ENCODE measurements at regions not wholly inside any gene's neighbourhood (a gene's known extent, or its start where the extent isn't known, plus 50 kb on each side); places are given as distances from the start of the nearest gene placed in this dataset.

DNA sequence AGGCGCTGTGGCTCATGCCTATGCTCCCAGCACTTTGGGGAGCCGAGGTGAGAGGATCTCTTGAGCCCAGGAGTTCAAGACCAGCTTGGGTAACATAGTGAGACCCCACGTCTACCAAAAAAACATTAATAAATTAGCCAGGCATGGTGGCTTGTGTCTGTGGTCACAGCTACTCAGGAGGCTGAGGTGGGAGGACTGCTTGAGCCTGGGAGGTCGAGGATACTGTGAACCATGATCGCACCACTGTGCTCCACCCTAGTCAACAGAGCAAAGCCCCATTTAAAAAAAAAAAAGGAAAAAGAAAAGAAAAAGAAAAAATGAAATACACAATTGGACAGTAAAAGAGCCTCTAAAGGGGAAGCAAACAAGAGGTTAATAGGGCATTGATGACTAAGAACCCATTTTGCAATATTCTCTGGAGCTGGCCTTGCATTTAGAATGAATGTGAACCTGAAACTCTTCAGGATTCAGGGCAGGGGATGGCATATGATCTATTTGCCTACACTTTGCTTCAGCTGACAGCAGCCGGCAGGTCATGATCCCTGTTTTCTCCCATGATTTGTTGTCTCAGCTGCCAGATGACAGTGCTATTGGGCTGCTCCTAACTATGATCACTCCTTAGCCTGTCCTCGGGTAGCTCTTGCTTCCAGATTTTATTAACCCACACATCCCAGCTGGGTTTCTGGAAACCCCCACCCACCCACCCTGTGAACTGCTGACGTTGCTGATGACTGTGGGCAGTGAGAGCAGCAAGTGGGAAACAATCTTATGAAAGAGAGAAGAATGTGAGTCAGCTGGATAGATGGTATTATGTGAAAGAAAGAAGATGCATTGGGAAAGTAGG lies 83.8 kb upstream of the ELOVL5 start:
- H3K36me3 Mint-ChIP-seq (ENCODE audit: low read depth), result no peaks in the 10 kb centered on the region
- H3K27me3 Mint-ChIP-seq, result no peaks in the 10 kb centered on the region
- no peak overlapping the region for H3K27ac Mint-ChIP-seq
- no peak overlapping the region for H3K4me3 Mint-ChIP-seq
- ChIA-PET CTCF (interaction anchor here (1.5 kb wide), 1 partner anchor 22 kb away, joined by 4 read pairs; no protein-coding TSS in a partner anchor), POLR2A (no interaction called here)
- H3K36me3 ChIP-seq (ENCODE audit: insufficient read depth, low read length), result no peaks in the 10 kb centered on the region
- no peak overlapping the region for H3K27ac ChIP-seq (ENCODE audit: low read depth in 1 of 2, low read length in 2 of 2)
- H3K9me3 Mint-ChIP-seq, result no peaks in the 10 kb centered on the region
- peaks cover 7% of the 10 kb centered on the region for H3K4me1 Mint-ChIP-seq (ENCODE audit: low read depth)
- H3K9me3 ChIP-seq (ENCODE audit: control insufficient read depth in 1 of 2, insufficient read depth in 1 of 2, low read length in 2 of 2), result no peaks in the 10 kb centered on the region
- H3K27me3 ChIP-seq (ENCODE audit: control insufficient read depth in 1 of 2, insufficient read depth in 2 of 2, low read length in 2 of 2), result no peaks in the 10 kb centered on the region
- intact Hi-C loops (cut with DNase I, micrococcal nuclease), result no loop called here
- DNase-seq (peak in 2 of 14 experiments; percentile 33 to 42), ATAC-seq (ENCODE audit: poor library complexity) (no peak)
- no peak overlapping the region for H3K4me3 ChIP-seq (ENCODE audit: low read length)
- TF ChIP-seq, protein P1, sequence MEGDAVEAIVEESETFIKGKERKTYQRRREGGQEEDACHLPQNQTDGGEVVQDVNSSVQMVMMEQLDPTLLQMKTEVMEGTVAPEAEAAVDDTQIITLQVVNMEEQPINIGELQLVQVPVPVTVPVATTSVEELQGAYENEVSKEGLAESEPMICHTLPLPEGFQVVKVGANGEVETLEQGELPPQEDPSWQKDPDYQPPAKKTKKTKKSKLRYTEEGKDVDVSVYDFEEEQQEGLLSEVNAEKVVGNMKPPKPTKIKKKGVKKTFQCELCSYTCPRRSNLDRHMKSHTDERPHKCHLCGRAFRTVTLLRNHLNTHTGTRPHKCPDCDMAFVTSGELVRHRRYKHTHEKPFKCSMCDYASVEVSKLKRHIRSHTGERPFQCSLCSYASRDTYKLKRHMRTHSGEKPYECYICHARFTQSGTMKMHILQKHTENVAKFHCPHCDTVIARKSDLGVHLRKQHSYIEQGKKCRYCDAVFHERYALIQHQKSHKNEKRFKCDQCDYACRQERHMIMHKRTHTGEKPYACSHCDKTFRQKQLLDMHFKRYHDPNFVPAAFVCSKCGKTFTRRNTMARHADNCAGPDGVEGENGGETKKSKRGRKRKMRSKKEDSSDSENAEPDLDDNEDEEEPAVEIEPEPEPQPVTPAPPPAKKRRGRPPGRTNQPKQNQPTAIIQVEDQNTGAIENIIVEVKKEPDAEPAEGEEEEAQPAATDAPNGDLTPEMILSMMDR (IDR thresholded peaks at IDR 0.05), result no peak
- H3K4me1 ChIP-seq (ENCODE audit: insufficient read depth, low read length), result no peaks in the 10 kb centered on the region

- Mint-ChIP-seq H3K27me3 (no peaks in the 10 kb centered on the region), H3K4me1 (ENCODE audit: low read depth) (peaks cover 12% of the 10 kb centered on the region), H3K36me3 (ENCODE audit: low read depth) (no peaks in the 10 kb centered on the region), H3K27ac (no peak overlapping the region), H3K9me3 (no peaks in the 10 kb centered on the region), H3K4me3 (no peak overlapping the region)
- intact Hi-C loops (cut with DNase I, micrococcal nuclease), result no loop called here
- ATAC-seq (ENCODE audit: poor library complexity) (no peak), DNase-seq (peak in 4 of 14 experiments; percentile 5 to 15 (median 10))
- CTCF ChIA-PET, result no interaction called here
- no peaks in the 10 kb centered on the region for H3K27me3 ChIP-seq (ENCODE audit: control insufficient read depth in 1 of 2, insufficient read depth in 2 of 2, low read length in 2 of 2)
- no peak overlapping the region for H3K4me3 ChIP-seq (ENCODE audit: low read length)
- H3K4me1 ChIP-seq (ENCODE audit: insufficient read depth, low read length), result no peaks in the 10 kb centered on the region
- POLR2A ChIA-PET, result no interaction called here
- TF ChIP-seq, protein P1 (IDR thresholded peaks at IDR 0.05), result no peak
- H3K9me3 ChIP-seq (ENCODE audit: control insufficient read depth in 1 of 2, insufficient read depth in 1 of 2, low read length in 2 of 2), result no peaks in the 10 kb centered on the region
- H3K36me3 ChIP-seq (ENCODE audit: insufficient read depth, low read length), result no peaks in the 10 kb centered on the region
- no peak overlapping the region for H3K27ac ChIP-seq (ENCODE audit: low read depth in 1 of 2, low read length in 2 of 2)
Measured at GRCh38 chr6:53431704-53432103, 83.0 kb upstream of the ELOVL5 start.

DNA sequence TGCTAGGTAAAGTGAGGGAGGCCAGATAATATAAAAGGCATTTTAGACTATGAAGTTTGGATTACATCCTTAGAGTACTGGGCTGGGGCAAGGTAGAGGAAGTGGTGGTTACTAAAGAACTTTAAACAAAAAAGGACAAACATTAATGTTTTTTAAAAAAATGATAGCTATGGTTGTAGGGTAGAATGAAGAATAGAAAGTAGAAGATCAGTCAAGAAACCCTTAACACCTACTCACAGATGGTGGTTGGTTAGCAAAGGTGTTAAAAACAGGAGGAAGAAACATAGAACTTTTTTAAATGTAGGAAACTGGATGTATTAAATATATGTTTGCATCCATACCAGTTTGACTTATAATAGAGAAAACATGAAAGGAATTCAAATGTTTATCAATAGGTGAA lies 80.7 kb upstream of the ELOVL5 start:
- no peaks in the 10 kb centered on the region for H3K9me3 Mint-ChIP-seq
- no peaks in the 10 kb centered on the region for H3K4me1 ChIP-seq (ENCODE audit: insufficient read depth, low read length)
- no peak overlapping the region for H3K4me3 ChIP-seq (ENCODE audit: low read length)
- no peak overlapping the region for H3K27ac Mint-ChIP-seq
- no peaks in the 10 kb centered on the region for H3K27me3 ChIP-seq (ENCODE audit: control insufficient read depth in 1 of 2, insufficient read depth in 2 of 2, low read length in 2 of 2)
- TF ChIP-seq, protein P1 (IDR thresholded peaks at IDR 0.05), result no peak
- no peaks in the 10 kb centered on the region for H3K36me3 ChIP-seq (ENCODE audit: insufficient read depth, low read length)
- no peak for ATAC-seq (ENCODE audit: poor library complexity)
- peak in 1 of 14 experiments; percentile 38 for DNase-seq
- intact Hi-C loops (cut with DNase I, micrococcal nuclease), result no loop called here
- no peaks in the 10 kb centered on the region for H3K9me3 ChIP-seq (ENCODE audit: control insufficient read depth in 1 of 2, insufficient read depth in 1 of 2, low read length in 2 of 2)
- ChIA-PET CTCF (interaction anchor here (0.9 to 1.0 kb wide), 2 partner anchors 12 to 22 kb away, joined by 3 read pairs; no protein-coding TSS in a partner anchor), POLR2A (no interaction called here)
- no peaks in the 10 kb centered on the region for H3K27me3 Mint-ChIP-seq
- H3K36me3 Mint-ChIP-seq (ENCODE audit: low read depth), result no peaks in the 10 kb centered on the region
- peaks cover 15% of the 10 kb centered on the region for H3K4me1 Mint-ChIP-seq (ENCODE audit: low read depth)
- H3K4me3 Mint-ChIP-seq, result no peak overlapping the region
- no peak overlapping the region for H3K27ac ChIP-seq (ENCODE audit: low read depth in 1 of 2, low read length in 2 of 2)

Data from CD4-positive, alpha-beta T cell (primary cell).